Pancreas (tissue), 10 donors: ENCODE measurements at regions not wholly inside any gene's neighbourhood (a gene's known extent, or its start where the extent isn't known, plus 50 kb on each side); places are given as distances from the start of the nearest gene placed in this dataset.

ENCODE experiments used
- ATAC-seq, 4 donors: fragments of 200-7000 bp; cut with Tn5 transposase; one replicate each; pipeline versions ENCODE4 v1.8.0 to v1.9.1; 2020; ENCODE audit warnings: mild to moderate bottlenecking in 4 of 4, moderate library complexity in 4 of 4
- DNase-seq, 6 donors: peaks; one replicate each; pipeline ENCODE4 v3.0.0-alpha.2; 2020
- FAIRE-seq: peaks from 2 replicates; lab custom pipeline; 2012; peaks lifted over from hg19 to GRCh38; lab: Jason Lieb, UNC
- H3K27ac ChIP-seq, 4 donors: fragments of 200-600 bp; sonication (generic); 1 replicate in 3 of 4; 2 replicates in 1 of 4; pipeline versions ENCODE4 v1.5.0 to v1.8.0; 2020
- H3K27me3 ChIP-seq, 4 donors: fragments of 200-600 bp; one replicate each; pipeline ENCODE4 v1.8.0; 2021
- H3K36me3 ChIP-seq, 3 donors: fragments of 200-600 bp; sonication (generic) in 1 of 3; one replicate each; pipeline versions ENCODE4 v1.5.0 to v1.8.0; 2020 to 2021
- H3K4me1 ChIP-seq, 3 donors: fragments of 200-600 bp; one replicate each; pipeline ENCODE4 v1.8.0; 2021
- H3K4me3 ChIP-seq, 4 donors: fragments of 200-600 bp; sonication (generic) in 2 of 4; one replicate each; pipeline versions ENCODE4 v1.5.0 to v1.8.0; 2020 to 2021
- H3K9me3 ChIP-seq, 4 donors: fragments of 200-600 bp; one replicate each; pipeline ENCODE4 v1.8.0; 2021
- CTCF ChIP-seq, 4 donors: fragments of 200-600 bp; sonication (generic) in 3 of 4; IDR thresholded peaks; one replicate each; pipeline versions ENCODE4 v1.5.0 to v1.8.0; 2021; ENCODE audit warnings: antibody characterized with exemption in 4 of 4
- WGBS, 2 donors: extraction: QIAGEN DNeasy Blood & Tissue Kit; methylation state at CpG; one replicate each; pipeline ENCODE4 v1.1.7; 2013; 5-methylcytosine and 5-hydroxymethylcytosine counted together
- intact Hi-C, 3 donors: fragments of 100-400 bp; cut with DNase I; formaldehyde crosslinking; loops; one replicate each; pipeline versions ENCODE4 v1.11.1 to v1.14.2; 2022
- donor health status: healthy with polysubstance abuse.
- donor health status: DM: no; HTN: no; CAD: no; lungs with moderate emphysema.
- donor health status: DM: no; HTN: no; CAD: no.
- donor health status: control.
- donor health status: control.
- donor health status: Bipolar disorder and iron deficiency.
- donor health status: DM: yes; HTN: yes; CAD: no.
- donor health status: DM: no; HTN: no; CAD: no.
- donor health status: DM: no; HTN: no; CAD: no.
- donor health status: DM: yes; HTN: yes; CAD: no.

DNA sequence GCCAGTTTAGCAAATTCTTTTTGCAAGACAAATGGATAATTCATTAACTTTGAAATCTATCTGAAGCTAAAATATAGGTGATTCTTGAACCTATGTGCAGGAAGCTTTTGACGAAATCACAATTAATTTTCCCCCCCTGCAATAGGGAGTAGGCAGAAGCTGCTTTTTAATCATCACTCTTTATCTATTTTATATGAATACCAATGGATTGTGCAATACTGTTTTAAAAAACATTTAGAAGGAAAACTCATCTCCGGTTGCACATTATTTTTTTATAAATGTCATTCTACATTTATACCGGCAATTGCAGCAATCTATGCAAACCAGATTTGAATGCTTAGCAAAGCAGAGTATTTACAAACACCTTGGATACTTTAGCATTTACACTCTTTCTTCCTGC, 121.1 kb upstream of the TMCO5A start:
- intact Hi-C loops, result no loop called here
- WGBS, 2 donors, result 67 to 77% methylated on average over 3 of the region's 3 CpGs
- no peak for TF ChIP-seq CTCF (IDR thresholded peaks at IDR 0.05)
- Histone ChIP-seq H3K27me3 (no peaks in the 10 kb centered on the region), H3K27ac (no peak overlapping the region), H3K4me3 (no peak overlapping the region), H3K4me1 (no peaks in the 10 kb centered on the region), H3K9me3 (no peaks in the 10 kb centered on the region), H3K36me3 (no peaks in the 10 kb centered on the region)
- DNase-seq, result no peak
- FAIRE-seq, result no peak
- no peak for ATAC-seq

- H3K36me3 ChIP-seq, result no peaks in the 10 kb centered on the region
- H3K4me3 ChIP-seq, result no peak overlapping the region
- no peak for TF ChIP-seq CTCF (IDR thresholded peaks at IDR 0.05)
- WGBS, 2 donors, result 53 to 63% methylated on average over 5 of the region's 5 CpGs
- H3K9me3 ChIP-seq, result no peaks in the 10 kb centered on the region
- no peaks in the 10 kb centered on the region for H3K27me3 ChIP-seq
- FAIRE-seq, result no peak
- ATAC-seq, result no peak
- DNase-seq, result no peak
- no peak overlapping the region for H3K27ac ChIP-seq
- intact Hi-C loops, result no loop called here
- no peaks in the 10 kb centered on the region for H3K4me1 ChIP-seq
Measured at GRCh38 chr15:37814847-37815515, 119.5 kb upstream of the TMCO5A start.

DNA sequence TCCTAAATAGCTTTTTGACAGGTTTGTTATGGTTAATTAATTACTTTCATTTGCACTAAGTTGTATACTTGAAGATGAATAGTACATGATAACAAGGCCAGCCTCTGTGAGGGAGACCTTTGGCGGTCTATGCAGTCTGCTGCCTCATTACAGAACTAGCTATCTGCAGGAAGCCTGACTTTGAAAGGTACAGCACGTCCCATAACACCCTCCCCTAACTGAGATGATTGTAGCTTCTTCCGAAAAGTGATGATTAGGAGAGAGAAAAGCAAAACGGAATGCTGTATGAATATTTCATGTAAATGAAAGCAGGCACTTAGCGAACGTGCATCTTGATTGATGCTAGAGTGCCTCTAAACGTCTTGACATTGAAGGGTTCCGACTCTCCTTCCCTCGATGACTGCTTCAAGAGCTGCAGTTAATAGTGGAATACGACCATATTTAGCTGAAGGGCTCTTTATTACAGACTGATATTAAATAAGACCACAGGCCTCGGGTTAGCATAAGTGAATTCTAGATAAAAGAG, 116.2 kb upstream of the TMCO5A start:
- Histone ChIP-seq H3K9me3 (no peaks in the 10 kb centered on the region), H3K27me3 (no peaks in the 10 kb centered on the region), H3K27ac (no peak overlapping the region), H3K4me1 (no peaks in the 10 kb centered on the region), H3K36me3 (no peaks in the 10 kb centered on the region), H3K4me3 (no peak overlapping the region)
- ATAC-seq, result no peak
- no peak for DNase-seq
- TF ChIP-seq CTCF (IDR thresholded peaks at IDR 0.05), result no peak
- intact Hi-C loops, result no loop called here
- FAIRE-seq, result no peak
- whole genome bisulfite sequencing, 2 donors, result 71 to 81% methylated on average over 11 of the region's 11 CpGs

DNA sequence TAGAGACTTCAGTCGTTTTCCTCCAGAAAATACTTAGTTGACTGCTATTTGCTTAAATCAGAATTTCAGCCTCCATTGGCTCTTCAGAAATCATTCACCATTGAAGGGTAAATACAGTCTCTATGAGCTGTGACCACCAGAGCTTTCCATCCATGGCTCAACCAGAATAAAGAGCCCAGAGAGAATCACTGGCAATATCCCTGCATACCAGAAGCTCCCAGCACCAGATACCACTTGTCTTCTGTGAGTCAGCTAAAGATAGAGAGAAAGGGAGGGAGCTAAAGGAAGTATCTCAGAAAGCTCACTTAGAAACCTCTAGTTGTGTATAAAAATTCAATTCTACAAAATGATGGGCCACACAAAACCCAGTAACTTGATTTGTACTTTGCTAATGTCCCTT, 115.2 kb upstream of the TMCO5A start:
- H3K9me3 ChIP-seq, result no peaks in the 10 kb centered on the region
- no peak for TF ChIP-seq CTCF (IDR thresholded peaks at IDR 0.05)
- intact Hi-C loops, result no loop called here
- no peak for DNase-seq
- H3K27me3 ChIP-seq, result no peaks in the 10 kb centered on the region
- WGBS, 2 donors, result 55 to 82% methylated on average over 1 of the region's 1 CpG
- no peak for FAIRE-seq
- no peak overlapping the region for H3K4me3 ChIP-seq
- H3K36me3 ChIP-seq, result no peaks in the 10 kb centered on the region
- no peak overlapping the region for H3K27ac ChIP-seq
- H3K4me1 ChIP-seq, result no peaks in the 10 kb centered on the region
- no peak for ATAC-seq

- WGBS, 2 donors, result 70 to 75% methylated on average over 10 of the region's 10 CpGs
- Histone ChIP-seq H3K27me3 (no peaks in the 10 kb centered on the region), H3K36me3 (no peaks in the 10 kb centered on the region), H3K27ac (no peak overlapping the region), H3K4me1 (no peaks in the 10 kb centered on the region), H3K9me3 (no peaks in the 10 kb centered on the region), H3K4me3 (no peak overlapping the region)
- no peak for TF ChIP-seq CTCF (IDR thresholded peaks at IDR 0.05)
- intact Hi-C loops, result no loop called here
- DNase-seq (no peak), FAIRE-seq (no peak), ATAC-seq (peak in 1 of 4 donors; percentile 71)
Measured at GRCh38 chr15:37820380-37821128, 113.9 kb upstream of the TMCO5A start.
